GM12892 (cell line): ENCODE measurements at regions not wholly inside any gene's neighbourhood (a gene's known extent, or its start where the extent isn't known, plus 50 kb on each side); places are given as distances from the start of the nearest gene placed in this dataset.

ENCODE experiments used
- POLR2A ChIP-seq: IDR thresholded peaks from 2 replicates; pipeline ENCODE4 v1.6.1; 2011; ENCODE audit warnings: low read depth, low read length, control low read depth
- POLR2AphosphoS5 ChIP-seq: IDR thresholded peaks from 2 replicates; pipeline ENCODE4 v1.6.1; 2011; ENCODE audit warnings: low read depth, low read length, control low read depth

DNA sequence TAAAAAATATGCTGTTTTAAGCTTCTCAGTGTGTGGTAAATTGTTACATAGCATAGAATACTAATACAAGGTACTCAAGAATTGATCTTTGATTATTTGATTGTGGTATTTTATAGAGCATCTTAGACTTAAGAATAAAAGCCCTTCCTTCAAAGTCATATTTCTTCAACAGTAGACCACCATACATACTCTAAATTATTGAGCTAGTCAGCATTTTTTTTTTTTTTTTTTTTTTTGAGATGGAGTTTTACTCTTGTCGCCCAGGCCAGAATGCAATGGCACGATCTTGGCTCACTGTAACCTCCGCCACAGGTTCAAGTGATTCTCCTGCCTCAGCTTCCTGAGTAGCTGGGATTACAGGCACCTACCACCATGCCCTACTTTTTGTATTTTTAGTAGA lies 436.7 kb upstream of the LUZP2 start:
- TF ChIP-seq POLR2A (no peak), POLR2AphosphoS5 (no peak)
